ENCODE measurements at regions not wholly inside any gene's neighbourhood (a gene's known extent, or its start where the extent isn't known, plus 50 kb on each side); places are given as distances from the start of the nearest gene placed in this dataset.

DNA sequence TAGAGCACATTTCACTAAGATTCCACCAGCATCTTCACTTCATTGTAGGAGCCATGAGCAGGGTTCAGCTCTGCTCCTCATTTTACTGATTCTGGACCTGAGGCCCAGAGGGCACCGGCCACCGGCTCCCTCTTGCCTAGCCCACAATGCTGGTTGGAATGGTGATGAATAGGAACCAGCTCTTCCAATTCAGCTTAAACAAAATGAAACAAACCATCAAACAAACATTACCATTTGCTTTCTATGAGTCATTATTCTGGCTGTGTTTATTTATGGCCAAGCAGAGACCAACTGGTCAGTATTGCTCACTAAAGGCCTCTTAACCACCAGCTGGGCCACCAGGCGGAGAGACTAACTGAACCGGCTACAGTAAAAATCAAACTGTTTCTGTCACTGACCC lies 176.7 kb downstream of the MTX2 start:
- no peak overlapping the region for H3K4me3 ChIP-seq (ENCODE audit: low read length)
- H3K4me3 Mint-ChIP-seq: no peak overlapping the region
- no peak for ATAC-seq
- CTCF ChIA-PET: interaction anchor here (1.2 to 3.1 kb wide), 2 partner anchors 8 to 10 kb away, joined by 3 to 15 read pairs; no protein-coding TSS in a partner anchor
- no peak overlapping the region for H3K27ac ChIP-seq (ENCODE audit: low read depth, low read length)
- H3K27me3 Mint-ChIP-seq: peaks cover 7 to 18% (median 12%) of the 10 kb centered on the region in 5 donors
- no peaks in the 10 kb centered on the region for H3K4me1 ChIP-seq (ENCODE audit: control insufficient read depth in 2 of 2, insufficient read depth in 2 of 2, low read length in 2 of 2)
- no peaks in the 10 kb centered on the region for H3K36me3 ChIP-seq (ENCODE audit: control insufficient read depth in 2 of 3, insufficient read depth in 3 of 3, low read length in 3 of 3)
- DNase-seq: no peak
- no peaks in the 10 kb centered on the region for H3K36me3 Mint-ChIP-seq
- peaks cover 0 to 8% (median 1%) of the 10 kb centered on the region in 7 donors for H3K4me1 Mint-ChIP-seq
- no peak overlapping the region for H3K27ac Mint-ChIP-seq
- POLR2A ChIA-PET: no interaction called here
- intact Hi-C loops (cut with micrococcal nuclease): no loop called here
- H3K9me3 ChIP-seq (ENCODE audit: control insufficient read depth in 2 of 3, low read length in 3 of 3): no peaks in the 10 kb centered on the region
- no peaks in the 10 kb centered on the region for H3K9me3 Mint-ChIP-seq
- no peaks in the 10 kb centered on the region for H3K27me3 ChIP-seq (ENCODE audit: control insufficient read depth in 2 of 2, insufficient read depth in 2 of 2, low read length in 2 of 2)

DNA sequence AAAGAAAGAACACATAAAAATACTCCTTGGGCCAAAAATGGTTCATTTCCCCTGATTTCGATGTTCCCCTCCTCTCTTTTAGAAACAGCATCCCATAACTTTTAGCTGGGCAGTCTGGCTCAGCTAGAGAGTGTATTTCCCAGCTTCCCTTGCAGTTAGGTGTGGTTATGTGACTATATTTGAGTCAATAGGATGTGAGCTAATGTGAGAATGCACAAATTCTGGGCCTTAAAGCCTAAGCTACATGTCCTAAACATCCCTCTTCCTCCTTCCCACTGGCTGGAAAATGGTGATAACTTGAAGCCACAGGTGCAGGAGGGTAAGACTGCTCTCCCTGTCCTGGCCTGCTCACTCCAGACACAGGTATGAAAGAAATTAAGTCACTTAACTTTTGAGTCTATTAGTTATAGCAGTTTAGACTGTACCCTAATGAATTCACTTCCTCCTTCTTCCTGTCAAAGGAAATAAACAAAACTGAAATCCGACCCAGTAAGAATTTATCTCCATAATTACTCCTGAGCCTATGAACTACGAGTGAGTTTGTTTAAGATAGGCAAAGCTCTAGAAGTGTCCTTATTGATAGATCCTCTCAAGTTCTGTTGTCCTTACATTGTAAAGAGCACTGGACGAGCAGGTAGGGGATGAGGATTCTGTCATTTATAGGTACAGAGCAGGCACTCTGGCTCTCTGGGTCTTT lies 177.6 kb downstream of the MTX2 start:
- Histone ChIP-seq H3K36me3 (ENCODE audit: control insufficient read depth in 2 of 3, insufficient read depth in 3 of 3, low read length in 3 of 3) (no peaks in the 10 kb centered on the region), H3K4me1 (ENCODE audit: control insufficient read depth in 2 of 2, insufficient read depth in 2 of 2, low read length in 2 of 2) (no peaks in the 10 kb centered on the region), H3K27ac (ENCODE audit: low read depth, low read length) (no peak overlapping the region), H3K27me3 (ENCODE audit: control insufficient read depth in 2 of 2, insufficient read depth in 2 of 2, low read length in 2 of 2) (no peaks in the 10 kb centered on the region), H3K9me3 (ENCODE audit: control insufficient read depth in 2 of 3, low read length in 3 of 3) (no peaks in the 10 kb centered on the region), H3K4me3 (ENCODE audit: low read length) (no peak overlapping the region)
- Mint-ChIP-seq H3K9me3 (no peaks in the 10 kb centered on the region), H3K4me1 (peaks cover 0 to 8% (median 1%) of the 10 kb centered on the region in 7 donors), H3K27ac (no peak overlapping the region), H3K4me3 (no peak overlapping the region), H3K27me3 (peaks cover 4 to 16% (median 8%) of the 10 kb centered on the region in 5 donors), H3K36me3 (no peaks in the 10 kb centered on the region)
- POLR2A ChIA-PET: no interaction called here
- DNase-seq: no peak
- CTCF ChIA-PET: interaction anchor here (0.6 to 3.1 kb wide), 4 partner anchors 9 to 279 kb away, joined by 3 to 15 read pairs (median 3); no protein-coding TSS in a partner anchor
- intact Hi-C loops (cut with micrococcal nuclease): no loop called here
- no peak for ATAC-seq

DNA sequence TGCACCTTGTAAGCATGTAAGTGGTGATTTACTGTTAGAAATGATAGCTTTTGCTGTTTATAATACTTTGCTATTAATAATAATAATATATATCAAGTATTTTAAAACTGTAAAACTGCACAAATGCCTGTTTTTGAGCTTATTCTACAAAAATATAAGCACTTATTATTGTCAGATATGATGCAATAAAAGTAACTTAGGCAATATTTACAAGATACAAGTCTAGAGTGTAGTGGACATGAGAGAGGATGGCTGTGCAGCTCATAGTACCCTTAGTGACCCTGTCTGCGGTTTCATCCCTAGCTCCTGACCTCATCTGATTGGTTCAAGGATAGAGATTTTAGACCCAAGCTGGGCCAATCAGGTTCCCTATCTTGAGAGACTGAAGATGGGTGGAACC lies 178.4 kb downstream of the MTX2 start:
- H3K4me3 ChIP-seq (ENCODE audit: low read length): no peak overlapping the region
- H3K36me3 ChIP-seq (ENCODE audit: control insufficient read depth in 2 of 3, insufficient read depth in 3 of 3, low read length in 3 of 3): no peaks in the 10 kb centered on the region
- no peak for DNase-seq
- Mint-ChIP-seq H3K4me1 (peaks cover 0 to 8% (median 1%) of the 10 kb centered on the region in 7 donors), H3K27ac (no peak overlapping the region), H3K36me3 (no peaks in the 10 kb centered on the region), H3K4me3 (no peak overlapping the region), H3K27me3 (peaks cover 4 to 14% (median 9%) of the 10 kb centered on the region in 5 donors), H3K9me3 (no peaks in the 10 kb centered on the region)
- intact Hi-C loops (cut with micrococcal nuclease): no loop called here
- ChIA-PET POLR2A (no interaction called here), CTCF (interaction anchor here (3.1 kb wide), 1 partner anchor 8 kb away, joined by 15 read pairs; no protein-coding TSS in a partner anchor)
- H3K27ac ChIP-seq (ENCODE audit: low read depth, low read length): no peak overlapping the region
- no peaks in the 10 kb centered on the region for H3K27me3 ChIP-seq (ENCODE audit: control insufficient read depth in 2 of 2, insufficient read depth in 2 of 2, low read length in 2 of 2)
- H3K9me3 ChIP-seq (ENCODE audit: control insufficient read depth in 2 of 3, low read length in 3 of 3): no peaks in the 10 kb centered on the region
- ATAC-seq: no peak
- no peaks in the 10 kb centered on the region for H3K4me1 ChIP-seq (ENCODE audit: control insufficient read depth in 2 of 2, insufficient read depth in 2 of 2, low read length in 2 of 2)

DNA sequence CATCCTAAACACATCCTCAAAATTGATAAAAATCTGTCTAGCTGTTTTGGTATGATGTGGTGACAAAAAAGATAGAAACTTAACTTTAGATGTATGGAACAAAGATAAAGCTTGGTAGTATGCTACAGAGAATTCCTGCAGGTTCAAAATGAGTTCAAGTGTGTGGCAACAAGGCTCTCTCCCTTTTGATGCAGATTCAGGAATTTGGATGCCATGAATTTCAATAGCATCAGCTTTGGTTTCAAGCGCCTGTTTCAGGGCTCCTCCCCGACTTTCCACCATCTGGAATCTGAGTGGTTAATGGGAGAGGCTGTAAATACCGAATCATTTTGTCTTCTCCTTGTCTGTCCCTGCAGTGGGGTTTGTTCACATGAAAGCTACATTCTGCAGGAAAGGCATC lies 180.6 kb downstream of the MTX2 start:
- POLR2A ChIA-PET: no interaction called here
- Histone ChIP-seq H3K9me3 (ENCODE audit: control insufficient read depth in 2 of 3, low read length in 3 of 3) (no peaks in the 10 kb centered on the region), H3K4me1 (ENCODE audit: control insufficient read depth in 2 of 2, insufficient read depth in 2 of 2, low read length in 2 of 2) (no peaks in the 10 kb centered on the region), H3K27ac (ENCODE audit: low read depth, low read length) (no peak overlapping the region), H3K4me3 (ENCODE audit: low read length) (no peak overlapping the region), H3K36me3 (ENCODE audit: control insufficient read depth in 2 of 3, insufficient read depth in 3 of 3, low read length in 3 of 3) (no peaks in the 10 kb centered on the region), H3K27me3 (ENCODE audit: control insufficient read depth in 2 of 2, insufficient read depth in 2 of 2, low read length in 2 of 2) (no peaks in the 10 kb centered on the region)
- intact Hi-C loops (cut with micrococcal nuclease): no loop called here
- H3K9me3 Mint-ChIP-seq: no peaks in the 10 kb centered on the region
- no peak for ATAC-seq
- no peak overlapping the region for H3K4me3 Mint-ChIP-seq
- H3K27ac Mint-ChIP-seq: no peak overlapping the region
- DNase-seq: no peak
- peaks cover 17 to 27% (median 22%) of the 10 kb centered on the region in 5 donors for H3K27me3 Mint-ChIP-seq
- no peaks in the 10 kb centered on the region for H3K36me3 Mint-ChIP-seq
- CTCF ChIA-PET: interaction anchor here (1.0 kb wide), 1 partner anchor 322 kb away, joined by 3 read pairs; no protein-coding TSS in a partner anchor
- H3K4me1 Mint-ChIP-seq: peaks cover 0 to 8% (median 1%) of the 10 kb centered on the region in 7 donors

DNA sequence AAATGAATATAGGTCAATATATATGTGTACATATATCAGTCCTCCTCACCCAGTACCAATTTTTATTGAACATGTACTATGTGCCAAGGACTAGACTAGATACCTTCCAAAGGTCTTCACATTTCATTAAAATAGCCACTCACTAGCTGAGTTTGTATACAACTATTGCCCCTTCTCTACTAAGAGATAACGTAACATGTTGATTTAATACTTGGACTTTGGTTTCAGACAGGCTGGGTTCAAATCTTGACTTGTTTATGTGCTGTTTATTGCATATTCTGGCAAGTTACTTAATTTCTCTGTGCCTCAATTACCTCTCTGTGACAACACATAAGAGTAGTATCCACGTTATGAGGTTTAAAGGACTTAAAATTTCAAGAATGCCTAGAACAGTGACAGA lies 184.5 kb downstream of the MTX2 start:
- no peaks in the 10 kb centered on the region for H3K4me1 ChIP-seq (ENCODE audit: control insufficient read depth in 2 of 2, insufficient read depth in 2 of 2, low read length in 2 of 2)
- Mint-ChIP-seq H3K4me1 (peaks cover 0 to 1% (median 0%) of the 10 kb centered on the region in 7 donors), H3K27me3 (peaks cover 34 to 45% (median 41%) of the 10 kb centered on the region in 5 donors), H3K27ac (no peak overlapping the region), H3K4me3 (no peak overlapping the region), H3K36me3 (no peaks in the 10 kb centered on the region), H3K9me3 (no peaks in the 10 kb centered on the region)
- ChIA-PET POLR2A (no interaction called here), CTCF (interaction anchor here (0.7 to 5.4 kb wide), 6 partner anchors 7 to 326 kb away, joined by 3 to 65 read pairs (median 14); partner anchors contain the start of gene HOXD8)
- intact Hi-C loops (cut with micrococcal nuclease): loop anchor here in 1 of 2 donors (2.0 kb wide), 1 partner anchor 695 kb away; no protein-coding TSS in a partner anchor
- no peak overlapping the region for H3K27ac ChIP-seq (ENCODE audit: low read depth, low read length)
- H3K4me3 ChIP-seq (ENCODE audit: low read length): no peak overlapping the region
- no peak for ATAC-seq
- no peaks in the 10 kb centered on the region for H3K9me3 ChIP-seq (ENCODE audit: control insufficient read depth in 2 of 3, low read length in 3 of 3)
- DNase-seq: no peak
- H3K36me3 ChIP-seq (ENCODE audit: control insufficient read depth in 2 of 3, insufficient read depth in 3 of 3, low read length in 3 of 3): no peaks in the 10 kb centered on the region
- H3K27me3 ChIP-seq (ENCODE audit: control insufficient read depth in 2 of 2, insufficient read depth in 2 of 2, low read length in 2 of 2): no peaks in the 10 kb centered on the region

DNA sequence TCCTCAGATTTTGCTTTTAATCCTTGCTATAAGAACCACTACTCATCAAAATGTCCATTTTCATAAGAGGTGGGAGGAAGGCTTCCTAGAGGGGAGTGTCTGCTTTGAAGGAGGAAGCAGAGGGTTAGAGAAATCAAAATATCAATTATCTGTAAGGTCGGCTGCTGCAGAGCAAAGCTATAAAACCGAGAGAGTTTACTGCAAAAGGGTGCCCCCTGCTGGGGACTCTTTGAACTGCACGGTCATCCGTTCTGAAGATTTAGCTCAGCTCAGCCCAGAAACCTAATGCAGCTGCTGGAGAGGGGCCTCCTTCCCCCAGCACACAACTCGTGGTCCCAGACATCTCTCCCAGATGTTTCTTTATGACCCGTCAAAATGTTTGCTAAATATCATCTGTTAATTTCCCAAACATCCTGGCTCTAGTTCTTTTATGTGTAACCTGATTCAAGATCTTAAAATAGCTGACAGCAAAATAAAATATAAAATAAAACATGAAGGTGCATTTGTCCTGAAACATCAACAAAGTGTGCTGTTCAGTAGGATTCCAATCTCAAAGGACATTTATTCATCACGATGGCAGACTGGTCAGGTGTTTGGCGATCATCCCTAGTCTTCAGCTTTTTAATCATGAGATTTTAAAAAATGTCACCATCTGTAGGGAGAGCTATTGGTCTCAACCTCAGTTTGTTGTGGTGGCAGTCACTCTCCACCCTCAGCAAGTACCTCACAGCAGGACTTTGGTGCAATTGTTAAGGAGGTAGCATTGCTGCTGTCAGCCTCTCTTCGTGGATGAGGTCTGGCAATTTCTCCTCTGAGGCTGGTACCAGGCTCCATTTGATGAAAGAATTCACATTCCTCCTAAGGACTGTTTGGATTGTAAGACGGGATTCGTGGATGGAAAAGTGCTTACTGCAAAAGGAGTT lies 185.9 kb downstream of the MTX2 start:
- peak; percentile 36 to 80 (median 65) for DNase-seq
- peaks cover 0 to 1% (median 0%) of the 10 kb centered on the region in 11 donors for H3K9me3 Mint-ChIP-seq

More for the DNA sequence above, 185.9 kb downstream of the MTX2 start:
- Histone ChIP-seq H3K4me1 (ENCODE audit: control insufficient read depth in 2 of 2, insufficient read depth in 2 of 2, low read length in 2 of 2) (no peaks in the 10 kb centered on the region), H3K9me3 (ENCODE audit: control insufficient read depth in 2 of 3, low read length in 3 of 3) (no peaks in the 10 kb centered on the region), H3K36me3 (ENCODE audit: control insufficient read depth in 2 of 3, insufficient read depth in 3 of 3, low read length in 3 of 3) (no peaks in the 10 kb centered on the region), H3K27ac (ENCODE audit: low read depth, low read length) (no peak overlapping the region), H3K27me3 (ENCODE audit: control insufficient read depth in 2 of 2, insufficient read depth in 2 of 2, low read length in 2 of 2) (no peaks in the 10 kb centered on the region), H3K4me3 (ENCODE audit: low read length) (no peak overlapping the region)
- POLR2A ChIA-PET: no interaction called here
- H3K36me3 Mint-ChIP-seq: no peaks in the 10 kb centered on the region
- H3K27ac Mint-ChIP-seq: no peak overlapping the region
- CTCF ChIA-PET: interaction anchor here (0.6 to 5.4 kb wide), 10 partner anchors 8 to 328 kb away, joined by 3 to 65 read pairs (median 4); partner anchors contain the start of gene HOXD8
- no peak overlapping the region for H3K4me3 Mint-ChIP-seq
- peaks cover 42 to 56% (median 46%) of the 10 kb centered on the region in 5 donors for H3K27me3 Mint-ChIP-seq
- ATAC-seq: peak; percentile 84
- no peaks in the 10 kb centered on the region for H3K4me1 Mint-ChIP-seq
- intact Hi-C loops (cut with micrococcal nuclease): loop anchor here (1.0 to 5.0 kb wide), 8 partner anchors 99 to 694 kb away; no protein-coding TSS in a partner anchor
